ENCODE measurements at regions not wholly inside any gene's neighbourhood (a gene's known extent, or its start where the extent isn't known, plus 50 kb on each side); places are given as distances from the start of the nearest gene placed in this dataset.
"Not testable (repeated sequence)": the region's sequence is repeated elsewhere in the genome, so short reads cannot be mapped to it uniquely, and the experiment has no call there.

- no peak for TF ChIP-seq YY1 (IDR thresholded peaks at IDR 0.05; ENCODE audit: insufficient read depth, insufficient read length)
- no peak for TF ChIP-seq ZNF274 (IDR thresholded peaks at IDR 0.05; ENCODE audit: low read depth, low read length)
- TF ChIP-seq SUZ12 (IDR thresholded peaks at IDR 0.05; ENCODE audit: extremely low read depth, insufficient read depth, insufficient read length), result no peak
- Histone ChIP-seq H3K4me3 (ENCODE audit: insufficient read length, low read depth) (no peak overlapping the region), H3K9ac (ENCODE audit: insufficient read length, low read depth) (no peak overlapping the region), H3K36me3 (ENCODE audit: insufficient read depth, insufficient read length, low read length) (no peaks in the 10 kb centered on the region), H3K9me3 (ENCODE audit: insufficient read depth, low read length) (peaks cover 55% of the 10 kb centered on the region), H3K27me3 (ENCODE audit: insufficient read depth, insufficient read length) (no peaks in the 10 kb centered on the region), H3K4me1 (ENCODE audit: insufficient read depth, insufficient read length) (no peaks in the 10 kb centered on the region)
- no peak for DNase-seq (ENCODE audit: low read depth, low spot score)
These were observed 1366.0 kb downstream of the NCAM2 start for GRCh38 chr21:22364163-22364562.

- Histone ChIP-seq H3K9ac (ENCODE audit: insufficient read length, low read depth) (no peak overlapping the region), H3K4me1 (ENCODE audit: insufficient read depth, insufficient read length) (no peaks in the 10 kb centered on the region), H3K4me3 (ENCODE audit: insufficient read length, low read depth) (no peak overlapping the region), H3K9me3 (ENCODE audit: insufficient read depth, low read length) (peaks cover 16% of the 10 kb centered on the region), H3K27me3 (ENCODE audit: insufficient read depth, insufficient read length) (peaks cover 9% of the 10 kb centered on the region), H3K36me3 (ENCODE audit: insufficient read depth, insufficient read length, low read length) (no peaks in the 10 kb centered on the region)
- peak; percentile 68 for DNase-seq (ENCODE audit: low read depth, low spot score)
- TF ChIP-seq SUZ12 (IDR thresholded peaks at IDR 0.05; ENCODE audit: extremely low read depth, insufficient read depth, insufficient read length), result no peak
- no peak for TF ChIP-seq YY1 (IDR thresholded peaks at IDR 0.05; ENCODE audit: insufficient read depth, insufficient read length)
- TF ChIP-seq ZNF274 (IDR thresholded peaks at IDR 0.05; ENCODE audit: low read depth, low read length), result no peak
These were observed 1376.2 kb downstream of the NCAM2 start for GRCh38 chr21:22374218-22374969.

GRCh38 chr21:22377795-22378194, 1379.6 kb downstream of the NCAM2 start:
- H3K9me3 ChIP-seq (ENCODE audit: insufficient read depth, low read length); H3K4me1 ChIP-seq (ENCODE audit: insufficient read depth, insufficient read length); H3K27me3 ChIP-seq (ENCODE audit: insufficient read depth, insufficient read length); H3K4me3 ChIP-seq (ENCODE audit: insufficient read length, low read depth); H3K36me3 ChIP-seq (ENCODE audit: insufficient read depth, insufficient read length, low read length); H3K9ac ChIP-seq (ENCODE audit: insufficient read length, low read depth); DNase-seq (ENCODE audit: low read depth, low spot score): not testable (repeated sequence)

- H3K27me3 ChIP-seq (ENCODE audit: insufficient read depth, insufficient read length), result no peaks in the 10 kb centered on the region
- no peak for TF ChIP-seq YY1 (IDR thresholded peaks at IDR 0.05; ENCODE audit: insufficient read depth, insufficient read length)
- TF ChIP-seq SUZ12 (IDR thresholded peaks at IDR 0.05; ENCODE audit: extremely low read depth, insufficient read depth, insufficient read length), result no peak
- TF ChIP-seq ZNF274 (IDR thresholded peaks at IDR 0.05; ENCODE audit: low read depth, low read length), result no peak
- no peak overlapping the region for H3K9ac ChIP-seq (ENCODE audit: insufficient read length, low read depth)
- no peak overlapping the region for H3K4me3 ChIP-seq (ENCODE audit: insufficient read length, low read depth)
- DNase-seq (ENCODE audit: low read depth, low spot score), result no peak
- no peaks in the 10 kb centered on the region for H3K36me3 ChIP-seq (ENCODE audit: insufficient read depth, insufficient read length, low read length)
- no peaks in the 10 kb centered on the region for H3K9me3 ChIP-seq (ENCODE audit: insufficient read depth, low read length)
- H3K4me1 ChIP-seq (ENCODE audit: insufficient read depth, insufficient read length), result no peaks in the 10 kb centered on the region
These were observed 1395.1 kb downstream of the NCAM2 start for GRCh38 chr21:22393324-22393723.

GRCh38 chr21:22395965-22396364, 1397.8 kb downstream of the NCAM2 start:
- TF ChIP-seq SUZ12 (IDR thresholded peaks at IDR 0.05; ENCODE audit: extremely low read depth, insufficient read depth, insufficient read length) (no peak), YY1 (IDR thresholded peaks at IDR 0.05; ENCODE audit: insufficient read depth, insufficient read length) (no peak), ZNF274 (IDR thresholded peaks at IDR 0.05; ENCODE audit: low read depth, low read length) (no peak)
- Histone ChIP-seq H3K4me1 (ENCODE audit: insufficient read depth, insufficient read length) (no peaks in the 10 kb centered on the region), H3K27me3 (ENCODE audit: insufficient read depth, insufficient read length) (no peaks in the 10 kb centered on the region), H3K36me3 (ENCODE audit: insufficient read depth, insufficient read length, low read length) (no peaks in the 10 kb centered on the region), H3K9me3 (ENCODE audit: insufficient read depth, low read length) (no peaks in the 10 kb centered on the region), H3K4me3 (ENCODE audit: insufficient read length, low read depth) (no peak overlapping the region), H3K9ac (ENCODE audit: insufficient read length, low read depth) (no peak overlapping the region)
- no peak for DNase-seq (ENCODE audit: low read depth, low spot score)

- Histone ChIP-seq H3K27me3 (ENCODE audit: insufficient read depth, insufficient read length) (no peaks in the 10 kb centered on the region), H3K9me3 (ENCODE audit: insufficient read depth, low read length) (no peaks in the 10 kb centered on the region), H3K36me3 (ENCODE audit: insufficient read depth, insufficient read length, low read length) (no peaks in the 10 kb centered on the region), H3K4me1 (ENCODE audit: insufficient read depth, insufficient read length) (no peaks in the 10 kb centered on the region), H3K4me3 (ENCODE audit: insufficient read length, low read depth) (no peak overlapping the region), H3K9ac (ENCODE audit: insufficient read length, low read depth) (no peak overlapping the region)
- TF ChIP-seq YY1 (IDR thresholded peaks at IDR 0.05; ENCODE audit: insufficient read depth, insufficient read length), result no peak
- TF ChIP-seq ZNF274 (IDR thresholded peaks at IDR 0.05; ENCODE audit: low read depth, low read length), result no peak
- TF ChIP-seq SUZ12 (IDR thresholded peaks at IDR 0.05; ENCODE audit: extremely low read depth, insufficient read depth, insufficient read length), result no peak
- DNase-seq (ENCODE audit: low read depth, low spot score), result no peak
These were observed 1401.7 kb downstream of the NCAM2 start for GRCh38 chr21:22399681-22400514.

- no peak for TF ChIP-seq ZNF274 (IDR thresholded peaks at IDR 0.05; ENCODE audit: low read depth, low read length)
- TF ChIP-seq YY1 (IDR thresholded peaks at IDR 0.05; ENCODE audit: insufficient read depth, insufficient read length), result no peak
- TF ChIP-seq SUZ12 (IDR thresholded peaks at IDR 0.05; ENCODE audit: extremely low read depth, insufficient read depth, insufficient read length), result no peak
- no peaks in the 10 kb centered on the region for H3K4me1 ChIP-seq (ENCODE audit: insufficient read depth, insufficient read length)
- DNase-seq (ENCODE audit: low read depth, low spot score), result no peak
- no peaks in the 10 kb centered on the region for H3K9me3 ChIP-seq (ENCODE audit: insufficient read depth, low read length)
- H3K4me3 ChIP-seq (ENCODE audit: insufficient read length, low read depth), result no peak overlapping the region
- H3K27me3 ChIP-seq (ENCODE audit: insufficient read depth, insufficient read length), result no peaks in the 10 kb centered on the region
- no peak overlapping the region for H3K9ac ChIP-seq (ENCODE audit: insufficient read length, low read depth)
- H3K36me3 ChIP-seq (ENCODE audit: insufficient read depth, insufficient read length, low read length), result no peaks in the 10 kb centered on the region
These were observed 1411.4 kb downstream of the NCAM2 start for GRCh38 chr21:22409571-22409970.

Data from NT2/D1 (cell line).